NB4 (cell line): ENCODE measurements at regions not wholly inside any gene's neighbourhood (a gene's known extent, or its start where the extent isn't known, plus 50 kb on each side); places are given as distances from the start of the nearest gene placed in this dataset.

Experiments
- MAX ChIP-seq: IDR thresholded peaks from 2 replicates; pipeline ENCODE4 v1.6.1; 2011; ENCODE audit warnings: low read depth, low read length
- POLR2A ChIP-seq: IDR thresholded peaks from 2 replicates; pipeline ENCODE4 v1.6.1; 2011; ENCODE audit warnings: mild to moderate bottlenecking; ENCODE audit not compliant: insufficient read length; ENCODE audit errors: extremely low read depth
- TF ChIP-seq, protein P1 (sequence below): IDR thresholded peaks from one replicate; pipeline ENCODE4 v1.5.1; 2012; ENCODE audit warnings: low read depth, low read length

DNA sequence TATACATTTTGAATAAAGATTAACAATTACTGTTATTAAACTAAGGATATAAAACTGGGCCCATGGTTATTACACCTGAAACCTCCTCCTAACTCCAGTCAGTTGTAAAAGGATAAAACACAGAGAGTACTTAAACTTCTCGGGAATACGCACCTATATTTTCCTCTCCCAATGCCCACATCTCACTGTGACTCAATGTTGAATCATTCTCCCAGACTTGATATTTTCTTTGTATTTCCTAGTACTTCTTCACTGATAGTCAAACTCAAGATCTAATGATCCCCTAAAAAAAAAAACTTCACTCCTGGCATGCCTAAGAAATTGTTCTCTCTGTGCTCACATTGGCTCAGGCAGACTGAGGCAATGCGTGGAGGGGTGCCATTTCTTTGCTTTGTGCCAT is 212.5 kb upstream of the DKK2 start:
- TF ChIP-seq, protein P1, sequence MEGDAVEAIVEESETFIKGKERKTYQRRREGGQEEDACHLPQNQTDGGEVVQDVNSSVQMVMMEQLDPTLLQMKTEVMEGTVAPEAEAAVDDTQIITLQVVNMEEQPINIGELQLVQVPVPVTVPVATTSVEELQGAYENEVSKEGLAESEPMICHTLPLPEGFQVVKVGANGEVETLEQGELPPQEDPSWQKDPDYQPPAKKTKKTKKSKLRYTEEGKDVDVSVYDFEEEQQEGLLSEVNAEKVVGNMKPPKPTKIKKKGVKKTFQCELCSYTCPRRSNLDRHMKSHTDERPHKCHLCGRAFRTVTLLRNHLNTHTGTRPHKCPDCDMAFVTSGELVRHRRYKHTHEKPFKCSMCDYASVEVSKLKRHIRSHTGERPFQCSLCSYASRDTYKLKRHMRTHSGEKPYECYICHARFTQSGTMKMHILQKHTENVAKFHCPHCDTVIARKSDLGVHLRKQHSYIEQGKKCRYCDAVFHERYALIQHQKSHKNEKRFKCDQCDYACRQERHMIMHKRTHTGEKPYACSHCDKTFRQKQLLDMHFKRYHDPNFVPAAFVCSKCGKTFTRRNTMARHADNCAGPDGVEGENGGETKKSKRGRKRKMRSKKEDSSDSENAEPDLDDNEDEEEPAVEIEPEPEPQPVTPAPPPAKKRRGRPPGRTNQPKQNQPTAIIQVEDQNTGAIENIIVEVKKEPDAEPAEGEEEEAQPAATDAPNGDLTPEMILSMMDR: no peak
- no peak for TF ChIP-seq POLR2A
- TF ChIP-seq MAX: no peak
